Prostate gland (tissue), 2 donors: ENCODE measurements at regions not wholly inside any gene's neighbourhood (a gene's known extent, or its start where the extent isn't known, plus 50 kb on each side); places are given as distances from the start of the nearest gene placed in this dataset.

ENCODE experiments used
- DNase-seq: peaks from one replicate; pipeline ENCODE4 v3.0.0-alpha.2; 2019; ENCODE audit warnings: low spot score
- H3K27ac ChIP-seq, 2 donors: fragments of 200-600 bp; sonication (generic); 2 replicates each; pipeline ENCODE4 v1.5.1; 2017 to 2019
- H3K27me3 ChIP-seq: fragments of 200-600 bp; sonication (generic); replicated peaks from 2 replicates; pipeline ENCODE4 v1.5.1; 2019; ENCODE audit not compliant: insufficient read depth
- H3K36me3 ChIP-seq, 2 donors: fragments of 200-600 bp; sonication (generic); 1 replicate in 1 of 2; 2 replicates in 1 of 2; pipeline versions ENCODE4 v1.5.1 to v1.8.1; 2017 to 2019
- H3K4me1 ChIP-seq: fragments of 200-600 bp; sonication (generic); replicated peaks from 2 replicates; pipeline ENCODE4 v1.5.1; 2019
- H3K4me3 ChIP-seq, 2 donors: fragments of 200-600 bp; sonication (generic); 2 replicates each; pipeline ENCODE4 v1.5.1; 2017 to 2019
- H3K9me3 ChIP-seq: fragments of 200-600 bp; sonication (generic); 2 replicates; pipeline ENCODE4 v1.5.1; 2017
- POLR2A ChIP-seq: fragments of 450-650 bp; IDR thresholded peaks from one replicate; pipeline ENCODE4 v1.6.1; 2016; ENCODE audit warnings: antibody characterized with exemption, mild to moderate bottlenecking
- POLR2AphosphoS5 ChIP-seq: sonication (generic); formaldehyde crosslinking; IDR thresholded peaks from one replicate; pipeline ENCODE4 v1.6.1; 2017; ENCODE audit warnings: antibody characterized with exemption
- WGBS: methylation state at CpG from one replicate; pipeline ENCODE4 v1.1.5; 2018; 5-methylcytosine and 5-hydroxymethylcytosine counted together
- intact Hi-C: fragments of 100-400 bp; cut with DNase I; formaldehyde crosslinking; loops from one replicate; pipeline ENCODE4 v1.14.2; 2022
- TF ChIP-seq, protein P1 (sequence below), 4 experiments: fragments of 200-600 bp in 2 of 4; fragments of 450-650 bp in 2 of 4; sonication (generic) in 2 of 4; IDR thresholded peaks; 1 replicate in 3 of 4; 2 replicates in 1 of 4; pipeline ENCODE4 v1.5.1; 2016 to 2019; ENCODE audit warnings: antibody characterized with exemption in 4 of 4, mild to moderate bottlenecking in 2 of 4, moderate library complexity in 2 of 4

DNA sequence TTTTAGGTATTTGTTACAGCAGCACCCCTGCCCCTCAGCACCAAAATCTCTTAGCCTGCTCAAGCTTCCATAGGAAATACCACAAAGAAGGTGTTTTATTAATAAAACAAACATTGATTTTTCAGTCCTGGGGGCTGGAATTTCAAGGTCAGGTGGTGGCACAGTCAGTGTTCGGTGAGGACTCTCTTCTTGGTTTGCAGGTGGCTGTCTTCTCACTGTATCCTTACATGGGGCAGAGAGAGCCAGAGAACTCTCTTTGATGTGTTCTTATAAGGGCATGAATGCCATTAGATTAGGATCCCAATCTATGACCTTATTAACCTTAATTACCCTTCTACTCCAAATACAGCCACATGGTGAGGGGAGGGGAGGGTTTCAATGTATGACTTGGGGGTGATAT lies 112.3 kb upstream of the PFKP start:
- DNase-seq, result no peak
- TF ChIP-seq, protein P1, sequence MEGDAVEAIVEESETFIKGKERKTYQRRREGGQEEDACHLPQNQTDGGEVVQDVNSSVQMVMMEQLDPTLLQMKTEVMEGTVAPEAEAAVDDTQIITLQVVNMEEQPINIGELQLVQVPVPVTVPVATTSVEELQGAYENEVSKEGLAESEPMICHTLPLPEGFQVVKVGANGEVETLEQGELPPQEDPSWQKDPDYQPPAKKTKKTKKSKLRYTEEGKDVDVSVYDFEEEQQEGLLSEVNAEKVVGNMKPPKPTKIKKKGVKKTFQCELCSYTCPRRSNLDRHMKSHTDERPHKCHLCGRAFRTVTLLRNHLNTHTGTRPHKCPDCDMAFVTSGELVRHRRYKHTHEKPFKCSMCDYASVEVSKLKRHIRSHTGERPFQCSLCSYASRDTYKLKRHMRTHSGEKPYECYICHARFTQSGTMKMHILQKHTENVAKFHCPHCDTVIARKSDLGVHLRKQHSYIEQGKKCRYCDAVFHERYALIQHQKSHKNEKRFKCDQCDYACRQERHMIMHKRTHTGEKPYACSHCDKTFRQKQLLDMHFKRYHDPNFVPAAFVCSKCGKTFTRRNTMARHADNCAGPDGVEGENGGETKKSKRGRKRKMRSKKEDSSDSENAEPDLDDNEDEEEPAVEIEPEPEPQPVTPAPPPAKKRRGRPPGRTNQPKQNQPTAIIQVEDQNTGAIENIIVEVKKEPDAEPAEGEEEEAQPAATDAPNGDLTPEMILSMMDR (IDR thresholded peaks at IDR 0.05), result no peak
- TF ChIP-seq POLR2A (no peak), POLR2AphosphoS5 (no peak)
- WGBS, result 68% methylated on average over 1 of the region's 1 CpG
- intact Hi-C loops, result no loop called here
- H3K4me3 ChIP-seq, result no peak overlapping the region
- H3K27me3 ChIP-seq, result no peaks in the 10 kb centered on the region
- no peaks in the 10 kb centered on the region for H3K4me1 ChIP-seq
- no peak overlapping the region for H3K27ac ChIP-seq
- no peaks in the 10 kb centered on the region for H3K36me3 ChIP-seq
- no peaks in the 10 kb centered on the region for H3K9me3 ChIP-seq

DNA sequence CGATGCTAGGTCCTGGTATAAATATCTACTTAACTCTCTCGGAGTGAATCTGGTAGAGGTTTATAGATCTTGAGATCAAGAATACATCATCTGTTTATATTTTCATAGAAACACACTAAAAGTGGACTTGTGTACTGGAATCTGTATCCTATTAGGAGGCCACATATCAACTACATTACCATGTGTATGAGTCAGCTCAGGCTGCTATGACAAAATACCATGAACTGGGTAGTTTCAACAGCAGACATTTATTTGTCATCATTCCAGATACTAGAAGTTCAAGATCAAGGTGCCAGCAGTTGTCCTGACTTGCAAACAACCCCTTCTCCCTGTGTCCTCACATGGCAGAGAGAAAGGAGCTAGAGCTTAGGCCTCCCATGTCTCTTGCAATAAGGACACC lies 113.9 kb upstream of the PFKP start:
- Histone ChIP-seq H3K36me3 (no peaks in the 10 kb centered on the region), H3K4me1 (no peaks in the 10 kb centered on the region), H3K9me3 (no peaks in the 10 kb centered on the region), H3K4me3 (no peak overlapping the region), H3K27me3 (no peaks in the 10 kb centered on the region), H3K27ac (no peak overlapping the region)
- intact Hi-C loops, result no loop called here
- no peak for DNase-seq
- TF ChIP-seq POLR2A (no peak), POLR2AphosphoS5 (no peak)
- 87% methylated on average over 2 of the region's 2 CpGs for WGBS

DNA sequence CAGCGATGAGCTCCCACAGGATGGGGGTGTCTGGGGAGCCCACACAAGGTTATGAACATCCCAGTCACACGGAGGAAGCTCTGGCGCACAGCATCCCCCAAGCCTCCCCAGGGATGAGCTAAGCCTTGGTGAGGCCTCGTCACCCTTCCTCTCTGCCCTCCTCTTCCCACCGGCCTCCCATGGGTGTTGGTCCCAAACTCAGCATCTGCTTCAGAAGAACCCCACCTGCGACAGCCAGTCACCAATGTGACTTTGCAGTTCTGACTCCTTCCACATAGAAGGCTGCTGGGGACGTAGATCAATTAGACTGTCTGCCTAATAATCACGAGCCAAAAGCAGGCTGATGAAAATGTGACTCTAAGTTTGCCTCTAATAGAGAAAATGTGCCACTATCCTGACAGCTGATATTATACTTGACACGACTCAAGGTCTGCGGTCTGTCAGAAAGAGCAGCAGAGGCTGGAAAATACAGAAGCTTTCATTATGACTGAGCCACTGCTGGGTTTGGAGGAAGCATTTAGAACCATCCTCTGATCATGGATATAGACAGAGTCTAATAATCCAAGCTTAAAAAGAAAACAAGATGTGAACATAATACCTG lies 116.0 kb upstream of the PFKP start:
- TF ChIP-seq POLR2A (no peak), POLR2AphosphoS5 (no peak)
- TF ChIP-seq, protein P1 (IDR thresholded peaks at IDR 0.05), result no peak
- no peaks in the 10 kb centered on the region for H3K36me3 ChIP-seq
- DNase-seq, result no peak
- intact Hi-C loops, result no loop called here
- no peaks in the 10 kb centered on the region for H3K27me3 ChIP-seq
- H3K27ac ChIP-seq, result no peak overlapping the region
- H3K4me1 ChIP-seq, result no peaks in the 10 kb centered on the region
- no peak overlapping the region for H3K4me3 ChIP-seq
- WGBS, result 87% methylated on average over 10 of the region's 10 CpGs
- no peaks in the 10 kb centered on the region for H3K9me3 ChIP-seq

DNA sequence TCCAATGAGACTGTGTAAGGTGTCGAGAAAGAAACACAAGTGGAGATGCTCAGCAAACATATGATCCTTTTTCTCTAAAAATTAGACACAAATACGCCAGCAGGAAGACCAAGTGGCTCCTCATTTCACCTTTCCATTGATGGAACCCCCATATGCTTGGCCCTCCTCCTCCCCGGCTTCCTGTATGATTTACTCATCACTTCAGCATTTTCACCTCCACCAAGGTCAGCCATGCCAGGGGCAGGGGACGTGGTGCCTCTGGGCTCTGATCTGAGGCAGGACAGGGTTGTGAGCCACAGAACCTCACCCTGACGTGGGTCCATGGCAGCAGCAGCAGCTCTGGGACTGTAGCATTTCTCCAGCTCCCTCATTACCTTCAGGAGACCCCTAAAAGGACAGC lies 116.8 kb upstream of the PFKP start:
- Histone ChIP-seq H3K27me3 (no peaks in the 10 kb centered on the region), H3K4me3 (no peak overlapping the region), H3K4me1 (no peaks in the 10 kb centered on the region), H3K9me3 (no peaks in the 10 kb centered on the region), H3K27ac (no peak overlapping the region), H3K36me3 (no peaks in the 10 kb centered on the region)
- no peak for TF ChIP-seq POLR2AphosphoS5
- TF ChIP-seq, protein P1 (IDR thresholded peaks at IDR 0.05), result no peak
- TF ChIP-seq POLR2A, result no peak
- no peak for DNase-seq
- WGBS, result 76% methylated on average over 5 of the region's 5 CpGs
- intact Hi-C loops, result no loop called here

DNA sequence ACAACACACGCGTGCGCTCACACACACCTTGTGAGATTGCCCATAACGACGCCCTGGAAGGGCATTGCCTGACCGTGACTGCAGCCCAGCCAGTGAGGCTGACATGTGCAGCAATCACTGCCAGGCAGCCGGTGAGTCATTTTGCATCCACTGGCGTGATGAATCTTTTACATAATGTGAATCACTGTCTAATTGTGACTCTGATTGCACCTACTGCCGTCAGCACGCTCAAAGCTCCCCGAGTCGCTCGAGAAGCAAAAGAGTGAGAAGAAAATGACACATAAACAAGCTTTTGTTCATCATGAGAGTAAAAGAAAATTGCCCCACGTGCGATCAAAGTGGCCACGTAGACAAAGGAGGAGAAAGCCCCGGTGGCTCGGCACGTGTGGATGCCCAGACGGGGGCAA lies 117.4 kb upstream of the PFKP start:
- DNase-seq, result no peak

More for the DNA sequence above, 117.4 kb upstream of the PFKP start:
- TF ChIP-seq, protein P1 (IDR thresholded peaks at IDR 0.05), result no peak
- TF ChIP-seq POLR2A (no peak), POLR2AphosphoS5 (no peak)
- WGBS, result 87% methylated on average over 20 of the region's 20 CpGs
- intact Hi-C loops, result no loop called here
- Histone ChIP-seq H3K4me3 (no peak overlapping the region), H3K27me3 (no peaks in the 10 kb centered on the region), H3K9me3 (no peaks in the 10 kb centered on the region), H3K36me3 (no peaks in the 10 kb centered on the region), H3K27ac (no peak overlapping the region), H3K4me1 (no peaks in the 10 kb centered on the region)
